SK-N-MC (cell line): ENCODE measurements at regions not wholly inside any gene's neighbourhood (a gene's known extent, or its start where the extent isn't known, plus 50 kb on each side); places are given as distances from the start of the nearest gene placed in this dataset.
"Not testable (repeated sequence)": the region's sequence is repeated elsewhere in the genome, so short reads cannot be mapped to it uniquely, and the experiment has no call there.

Source experiments
- DNase-seq: peaks from one replicate; pipeline ENCODE4 v3.0.0-alpha.2; 2011; ENCODE audit warnings: low read depth, low spot score
- H3K27ac ChIP-seq: fragments of 200-600 bp; sonication (generic); 2 replicates; pipeline ENCODE4 v1.5.1; 2016; ENCODE audit warnings: mixed run types
- H3K36me3 ChIP-seq: fragments of 200-600 bp; sonication (generic); 2 replicates; pipeline ENCODE4 v1.6.1; 2017; ENCODE audit warnings: antibody characterized with exemption, low read length, mixed read lengths; ENCODE audit not compliant: insufficient read depth
- H3K4me3 ChIP-seq: fragments of 200-600 bp; sonication (generic); 2 replicates; pipeline ENCODE4 v1.5.1; 2016
- H3K9ac ChIP-seq: fragments of 200-600 bp; sonication (generic); 2 replicates; pipeline ENCODE4 v1.8.0; 2017; ENCODE audit warnings: mixed run types, mixed read lengths; ENCODE audit not compliant: insufficient read length
- H3K9me3 ChIP-seq: fragments of 200-600 bp; sonication (generic); 2 replicates; pipeline ENCODE4 v1.6.1; 2017; ENCODE audit warnings: low read depth, mild to moderate bottlenecking, antibody characterized with exemption, low read length, moderate library complexity, mixed read lengths
- EZH2 ChIP-seq: fragments of 200-600 bp; sonication (generic); IDR thresholded peaks from one replicate; pipeline ENCODE4 v1.6.1; 2017; ENCODE audit warnings: antibody characterized with exemption
- FOXP2 ChIP-seq: optimal IDR thresholded peaks from 2 replicates; pipeline ENCODE3; 2011; ENCODE audit warnings: mild to moderate bottlenecking, moderate library complexity; ENCODE audit not compliant: insufficient read depth; ENCODE audit errors: extremely low read length, control extremely low read depth
- POLR2AphosphoS5 ChIP-seq: IDR thresholded peaks from 2 replicates; pipeline ENCODE4 v1.6.1; 2012; ENCODE audit warnings: mild to moderate bottlenecking, low read depth, low read length, borderline replicate concordance

DNA sequence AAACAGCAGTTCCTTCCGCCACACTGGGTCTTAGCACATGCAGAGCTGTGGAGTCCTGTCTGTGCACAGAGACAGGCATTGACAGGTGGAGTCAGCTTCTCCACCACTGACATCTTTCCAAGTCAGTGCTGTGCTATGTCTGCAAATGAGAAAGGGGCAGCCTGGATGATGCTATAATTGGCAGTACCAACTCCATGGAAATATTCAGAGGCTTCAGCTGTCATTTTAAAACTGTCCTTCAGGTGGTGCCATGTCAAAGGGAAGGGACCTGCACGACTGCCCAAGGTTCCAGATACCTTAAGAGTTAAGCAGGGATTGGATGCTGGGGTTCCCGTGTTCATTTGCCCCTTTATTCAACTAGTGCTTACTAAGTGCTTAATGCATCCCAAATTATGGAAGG is 258.0 kb upstream of the PRKCQ start:
- H3K36me3 ChIP-seq: no peaks in the 10 kb centered on the region
- TF ChIP-seq POLR2AphosphoS5 (no peak), EZH2 (no peak), FOXP2 (no peak)
- DNase-seq: no peak

DNA sequence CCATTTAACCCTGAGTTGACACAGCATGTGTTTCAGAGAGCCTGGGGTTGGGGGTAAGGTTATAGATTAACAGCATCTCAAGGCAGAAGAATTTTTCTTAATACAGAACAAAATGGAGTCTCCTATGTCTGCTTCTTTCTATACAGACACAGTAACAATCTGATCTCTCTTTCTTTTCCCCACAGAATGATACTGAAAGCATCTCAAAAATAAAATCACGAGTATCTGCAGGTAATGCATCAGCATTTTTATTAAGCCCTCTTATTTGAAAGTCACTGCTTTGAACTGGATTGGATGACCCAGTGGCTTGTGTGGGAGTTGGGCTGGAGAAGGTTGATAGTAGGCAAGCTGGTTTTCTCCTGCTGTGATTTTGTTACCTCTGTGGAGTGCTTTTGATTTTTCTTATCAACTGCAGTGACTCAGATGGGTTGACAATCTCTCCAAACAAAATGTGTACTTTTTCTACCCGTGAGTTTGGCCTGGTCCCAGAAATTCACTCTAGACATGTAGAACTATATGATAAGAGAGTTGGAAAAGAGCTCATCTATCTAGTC is 253.5 kb upstream of the PRKCQ start:
- no peaks in the 10 kb centered on the region for H3K36me3 ChIP-seq
- H3K9me3 ChIP-seq: no peaks in the 10 kb centered on the region
- H3K27ac ChIP-seq: no peak overlapping the region
- no peak for DNase-seq
- no peak overlapping the region for H3K9ac ChIP-seq
- TF ChIP-seq POLR2AphosphoS5: no peak
- TF ChIP-seq EZH2: no peak
- TF ChIP-seq FOXP2: no peak
- no peak overlapping the region for H3K4me3 ChIP-seq

More for the DNA sequence above, 258.0 kb upstream of the PRKCQ start:
- H3K9ac ChIP-seq: no peak overlapping the region
- H3K4me3 ChIP-seq: no peak overlapping the region
- no peaks in the 10 kb centered on the region for H3K9me3 ChIP-seq
- H3K27ac ChIP-seq: no peak overlapping the region

DNA sequence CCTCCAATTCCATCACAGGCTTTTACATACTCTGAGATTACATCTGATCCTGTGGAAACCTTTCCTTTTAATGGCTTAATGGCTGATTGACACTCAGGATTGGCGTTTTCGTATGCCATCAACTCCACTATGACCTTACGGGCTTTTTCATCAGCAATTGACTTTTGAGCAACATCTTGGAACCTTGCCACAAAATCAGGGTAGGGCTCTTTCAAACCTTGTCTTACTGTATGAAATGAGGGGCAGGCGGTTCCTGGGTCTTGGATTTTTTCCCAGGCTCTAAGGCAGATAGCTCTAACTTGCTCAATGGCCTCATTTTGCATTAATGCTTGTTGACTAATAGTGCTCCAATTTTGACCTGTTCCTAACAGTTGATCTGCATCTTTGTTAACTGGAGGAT is 250.9 kb upstream of the PRKCQ start:
- not testable (repeated sequence) for DNase-seq, H3K36me3 ChIP-seq, H3K9ac ChIP-seq, H3K27ac ChIP-seq, H3K9me3 ChIP-seq, H3K4me3 ChIP-seq

DNA sequence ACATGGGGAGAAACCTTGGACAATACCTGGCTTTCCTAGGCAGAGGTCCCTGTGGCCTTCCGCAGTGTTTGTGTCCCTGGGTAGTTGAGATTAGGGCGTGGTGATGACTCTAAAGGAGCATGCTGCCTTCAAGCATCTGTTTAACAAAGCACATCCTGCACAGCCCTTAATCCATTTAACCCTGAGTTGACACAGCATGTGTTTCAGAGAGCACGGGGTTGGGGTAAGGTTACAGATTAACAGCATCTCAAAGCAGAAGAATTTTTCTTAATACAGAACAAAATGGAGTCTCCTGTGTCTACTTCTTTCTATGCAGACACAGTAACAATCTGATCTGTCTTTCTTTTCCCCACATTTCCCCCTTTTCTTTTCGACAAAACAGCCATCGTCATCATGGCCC is 244.7 kb upstream of the PRKCQ start:
- H3K9ac ChIP-seq, H3K4me3 ChIP-seq, H3K27ac ChIP-seq, DNase-seq, H3K9me3 ChIP-seq, H3K36me3 ChIP-seq: not testable (repeated sequence)

GRCh38 chr10:6823770-6824169 is 243.7 kb upstream of the PRKCQ start:
- Histone ChIP-seq H3K27ac (no peak overlapping the region), H3K9me3 (no peaks in the 10 kb centered on the region), H3K36me3 (no peaks in the 10 kb centered on the region), H3K9ac (no peak overlapping the region), H3K4me3 (no peak overlapping the region)
- TF ChIP-seq POLR2AphosphoS5 (no peak), EZH2 (no peak), FOXP2 (no peak)
- DNase-seq: no peak

GRCh38 chr10:6819301-6819700 is 239.2 kb upstream of the PRKCQ start:
- Histone ChIP-seq H3K9me3 (no peaks in the 10 kb centered on the region), H3K27ac (no peak overlapping the region), H3K9ac (no peak overlapping the region), H3K36me3 (no peaks in the 10 kb centered on the region), H3K4me3 (no peak overlapping the region)
- no peak for TF ChIP-seq POLR2AphosphoS5
- TF ChIP-seq EZH2: no peak
- no peak for TF ChIP-seq FOXP2
- DNase-seq: no peak

GRCh38 chr10:6817770-6818169 is 237.7 kb upstream of the PRKCQ start:
- Histone ChIP-seq H3K27ac (no peak overlapping the region), H3K9ac (no peak overlapping the region), H3K4me3 (no peak overlapping the region), H3K36me3 (no peaks in the 10 kb centered on the region), H3K9me3 (no peaks in the 10 kb centered on the region)
- no peak for DNase-seq
- TF ChIP-seq FOXP2 (no peak), POLR2AphosphoS5 (no peak), EZH2 (no peak)

GRCh38 chr10:6815346-6815745 is 235.3 kb upstream of the PRKCQ start:
- no peaks in the 10 kb centered on the region for H3K36me3 ChIP-seq
- no peak for TF ChIP-seq EZH2
- no peak for TF ChIP-seq POLR2AphosphoS5
- TF ChIP-seq FOXP2: no peak
- no peak overlapping the region for H3K9ac ChIP-seq
- no peak for DNase-seq
- no peaks in the 10 kb centered on the region for H3K9me3 ChIP-seq
- H3K27ac ChIP-seq: no peak overlapping the region
- no peak overlapping the region for H3K4me3 ChIP-seq

- TF ChIP-seq POLR2AphosphoS5 (no peak), EZH2 (no peak), FOXP2 (no peak)
- Histone ChIP-seq H3K4me3 (no peak overlapping the region), H3K36me3 (no peaks in the 10 kb centered on the region), H3K27ac (no peak overlapping the region), H3K9me3 (no peaks in the 10 kb centered on the region), H3K9ac (no peak overlapping the region)
- DNase-seq: no peak
Measured at GRCh38 chr10:6813856-6814255, 233.8 kb upstream of the PRKCQ start.
